ENCODE measurements at regions not wholly inside any gene's neighbourhood (a gene's known extent, or its start where the extent isn't known, plus 50 kb on each side); places are given as distances from the start of the nearest gene placed in this dataset.

DNA sequence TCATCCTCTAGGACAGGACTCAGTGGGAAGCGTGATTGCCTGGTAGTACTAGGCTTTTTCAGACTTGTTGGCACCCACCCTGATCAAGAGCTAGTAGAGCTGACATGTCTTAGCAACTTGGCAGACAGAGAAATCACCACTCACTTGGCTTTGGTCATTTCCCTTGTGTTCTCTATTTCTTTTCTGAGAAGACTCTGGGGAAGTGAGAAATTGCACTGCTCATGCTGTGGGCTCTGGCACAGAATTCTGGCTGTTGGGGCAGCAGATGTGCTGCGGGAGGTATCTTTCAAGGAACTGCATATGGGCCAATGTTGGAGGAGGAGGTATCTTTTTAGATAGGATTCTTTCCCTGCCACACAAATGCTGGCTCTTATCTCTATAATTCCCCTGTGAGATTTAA lies 529.1 kb upstream of the MEX3C start:
- TF ChIP-seq CTCF (conservative IDR thresholded peaks at IDR 0.05), result no peak
- no peaks in the 10 kb centered on the region for H3K27me3 Mint-ChIP-seq (ENCODE audit: insufficient read depth)
- Histone ChIP-seq H3K9me3 (ENCODE audit: control insufficient read depth, low read length) (no peaks in the 10 kb centered on the region), H3K27me3 (ENCODE audit: control insufficient read depth, insufficient read depth, low read length, poor library complexity, severe bottlenecking) (no peaks in the 10 kb centered on the region), H3K4me3 (ENCODE audit: low read length) (no peak overlapping the region), H3K27ac (ENCODE audit: low read depth, low read length) (no peak overlapping the region), H3K9ac (ENCODE audit: extremely low read depth, low read length, poor library complexity, severe bottlenecking) (no peak overlapping the region), H3K4me1 (ENCODE audit: control insufficient read depth, insufficient read depth, low read length) (no peaks in the 10 kb centered on the region), H3K36me3 (ENCODE audit: control insufficient read depth, insufficient read depth, low read length) (no peaks in the 10 kb centered on the region)
- no peaks in the 10 kb centered on the region for H3K9me3 Mint-ChIP-seq
- no peak overlapping the region for H3K27ac Mint-ChIP-seq
- peaks cover 6% of the 10 kb centered on the region for H3K4me1 Mint-ChIP-seq
- 71 to 93% methylated on average over 1 to 2 of the region's 2 CpGs for WGBS, 2 experiments (ENCODE audit: insufficient coverage in 1 of 2, insufficient read length in 1 of 2)
- no peaks in the 10 kb centered on the region for H3K36me3 Mint-ChIP-seq (ENCODE audit: low read depth)
- H3K4me3 Mint-ChIP-seq, result no peak overlapping the region
- no peak for DNase-seq

- no peak overlapping the region for H3K9ac ChIP-seq (ENCODE audit: extremely low read depth, low read length, poor library complexity, severe bottlenecking)
- H3K9me3 ChIP-seq (ENCODE audit: control insufficient read depth, low read length), result no peaks in the 10 kb centered on the region
- no peaks in the 10 kb centered on the region for H3K4me1 ChIP-seq (ENCODE audit: control insufficient read depth, insufficient read depth, low read length)
- H3K9me3 Mint-ChIP-seq, result no peaks in the 10 kb centered on the region
- H3K4me1 Mint-ChIP-seq, result peaks cover 6% of the 10 kb centered on the region
- H3K4me3 Mint-ChIP-seq, result no peak overlapping the region
- no peaks in the 10 kb centered on the region for H3K36me3 Mint-ChIP-seq (ENCODE audit: low read depth)
- H3K27me3 Mint-ChIP-seq (ENCODE audit: insufficient read depth), result no peaks in the 10 kb centered on the region
- H3K27me3 ChIP-seq (ENCODE audit: control insufficient read depth, insufficient read depth, low read length, poor library complexity, severe bottlenecking), result no peaks in the 10 kb centered on the region
- no peaks in the 10 kb centered on the region for H3K36me3 ChIP-seq (ENCODE audit: control insufficient read depth, insufficient read depth, low read length)
- TF ChIP-seq CTCF (conservative IDR thresholded peaks at IDR 0.05), result no peak
- H3K27ac Mint-ChIP-seq, result no peak overlapping the region
- H3K27ac ChIP-seq (ENCODE audit: low read depth, low read length), result no peak overlapping the region
- DNase-seq, result no peak
- no peak overlapping the region for H3K4me3 ChIP-seq (ENCODE audit: low read length)
These were observed 530.3 kb upstream of the MEX3C start for GRCh38 chr18:51727780-51728179.

- H3K27me3 ChIP-seq (ENCODE audit: control insufficient read depth, insufficient read depth, low read length, poor library complexity, severe bottlenecking), result no peaks in the 10 kb centered on the region
- H3K4me3 Mint-ChIP-seq, result no peak overlapping the region
- no peaks in the 10 kb centered on the region for H3K9me3 ChIP-seq (ENCODE audit: control insufficient read depth, low read length)
- H3K36me3 ChIP-seq (ENCODE audit: control insufficient read depth, insufficient read depth, low read length), result no peaks in the 10 kb centered on the region
- 93 to 95% methylated on average over 3 to 4 of the region's 4 CpGs for WGBS, 2 experiments (ENCODE audit: insufficient coverage in 1 of 2, insufficient read length in 1 of 2)
- no peak overlapping the region for H3K9ac ChIP-seq (ENCODE audit: extremely low read depth, low read length, poor library complexity, severe bottlenecking)
- no peak for DNase-seq
- no peak for TF ChIP-seq CTCF (conservative IDR thresholded peaks at IDR 0.05)
- no peaks in the 10 kb centered on the region for H3K27me3 Mint-ChIP-seq (ENCODE audit: insufficient read depth)
- H3K4me1 Mint-ChIP-seq, result no peaks in the 10 kb centered on the region
- H3K36me3 Mint-ChIP-seq (ENCODE audit: low read depth), result no peaks in the 10 kb centered on the region
- H3K4me1 ChIP-seq (ENCODE audit: control insufficient read depth, insufficient read depth, low read length), result no peaks in the 10 kb centered on the region
- no peak overlapping the region for H3K27ac ChIP-seq (ENCODE audit: low read depth, low read length)
- no peak overlapping the region for H3K27ac Mint-ChIP-seq
- H3K9me3 Mint-ChIP-seq, result no peaks in the 10 kb centered on the region
- H3K4me3 ChIP-seq (ENCODE audit: low read length), result no peak overlapping the region
These were observed 533.6 kb upstream of the MEX3C start for GRCh38 chr18:51731070-51731469.
